Testis (tissue), 2 donors: ENCODE measurements at regions not wholly inside any gene's neighbourhood (a gene's known extent, or its start where the extent isn't known, plus 50 kb on each side); places are given as distances from the start of the nearest gene placed in this dataset.

Source experiments
- POLR2A ChIP-seq: fragments of 450-650 bp; IDR thresholded peaks from one replicate; pipeline ENCODE4 v1.6.1; 2017; ENCODE audit warnings: antibody characterized with exemption, mild to moderate bottlenecking, moderate library complexity
- TF ChIP-seq, protein P1 (sequence below), 3 experiments: fragments of 450-650 bp in 2 of 3; fragments of 200-600 bp in 1 of 3; sonication (generic) in 1 of 3; IDR thresholded peaks; one replicate each; pipeline ENCODE4 v1.5.1; 2016 to 2019; ENCODE audit warnings: antibody characterized with exemption in 3 of 3, mild to moderate bottlenecking in 2 of 3, moderate library complexity in 1 of 3

DNA sequence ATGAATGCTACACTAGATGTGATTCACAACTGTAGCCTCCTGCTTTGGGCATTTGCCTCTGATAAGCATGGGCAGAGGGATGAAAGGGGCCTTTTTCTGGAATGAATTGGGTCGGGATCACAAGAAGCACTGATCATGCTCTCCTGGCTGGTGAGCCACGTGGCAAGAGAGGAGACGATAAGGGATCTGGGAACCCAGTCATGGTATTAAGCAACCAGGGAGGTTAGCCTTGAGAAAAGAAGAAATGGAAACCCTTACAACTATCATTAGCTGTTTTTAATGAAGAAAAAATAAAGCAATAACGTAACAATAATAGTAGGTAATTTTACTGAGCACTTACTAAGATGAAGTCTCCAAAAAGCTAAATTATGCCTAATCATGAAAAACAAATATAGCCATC, 50.0 kb upstream of the RAI14 start:
- TF ChIP-seq, protein P1, sequence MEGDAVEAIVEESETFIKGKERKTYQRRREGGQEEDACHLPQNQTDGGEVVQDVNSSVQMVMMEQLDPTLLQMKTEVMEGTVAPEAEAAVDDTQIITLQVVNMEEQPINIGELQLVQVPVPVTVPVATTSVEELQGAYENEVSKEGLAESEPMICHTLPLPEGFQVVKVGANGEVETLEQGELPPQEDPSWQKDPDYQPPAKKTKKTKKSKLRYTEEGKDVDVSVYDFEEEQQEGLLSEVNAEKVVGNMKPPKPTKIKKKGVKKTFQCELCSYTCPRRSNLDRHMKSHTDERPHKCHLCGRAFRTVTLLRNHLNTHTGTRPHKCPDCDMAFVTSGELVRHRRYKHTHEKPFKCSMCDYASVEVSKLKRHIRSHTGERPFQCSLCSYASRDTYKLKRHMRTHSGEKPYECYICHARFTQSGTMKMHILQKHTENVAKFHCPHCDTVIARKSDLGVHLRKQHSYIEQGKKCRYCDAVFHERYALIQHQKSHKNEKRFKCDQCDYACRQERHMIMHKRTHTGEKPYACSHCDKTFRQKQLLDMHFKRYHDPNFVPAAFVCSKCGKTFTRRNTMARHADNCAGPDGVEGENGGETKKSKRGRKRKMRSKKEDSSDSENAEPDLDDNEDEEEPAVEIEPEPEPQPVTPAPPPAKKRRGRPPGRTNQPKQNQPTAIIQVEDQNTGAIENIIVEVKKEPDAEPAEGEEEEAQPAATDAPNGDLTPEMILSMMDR (IDR thresholded peaks at IDR 0.05) = no peak
- no peak for TF ChIP-seq POLR2A
